ENCODE measurements at regions not wholly inside any gene's neighbourhood (a gene's known extent, or its start where the extent isn't known, plus 50 kb on each side); places are given as distances from the start of the nearest gene placed in this dataset.
"Not testable (repeated sequence)": the region's sequence is repeated elsewhere in the genome, so short reads cannot be mapped to it uniquely, and the experiment has no call there.

- peaks cover 4% of the 10 kb centered on the region for H3K4me1 ChIP-seq (ENCODE audit: control insufficient read depth, low read depth, low read length)
- no peaks in the 10 kb centered on the region for H3K9me3 ChIP-seq (ENCODE audit: control insufficient read depth, low read depth, low read length)
- no peaks in the 10 kb centered on the region for H3K36me3 ChIP-seq (ENCODE audit: control insufficient read depth, low read depth, low read length)
- H3K4me3 ChIP-seq (ENCODE audit: low read length) = no peak overlapping the region
- H3K27ac ChIP-seq (ENCODE audit: low read length) = no peak overlapping the region
- no peak overlapping the region for H3K9ac ChIP-seq (ENCODE audit: low read length)
- H3K27me3 ChIP-seq (ENCODE audit: control insufficient read depth, insufficient read depth, low read length) = no peaks in the 10 kb centered on the region
These were observed 1258.5 kb upstream of the ADGRL2 start for GRCh38 chr1:80542231-80542630.

GRCh38 chr1:80540596-80540995 is 1260.1 kb upstream of the ADGRL2 start:
- Histone ChIP-seq H3K27ac (ENCODE audit: low read length) (no peak overlapping the region), H3K4me3 (ENCODE audit: low read length) (no peak overlapping the region), H3K9me3 (ENCODE audit: control insufficient read depth, low read depth, low read length) (no peaks in the 10 kb centered on the region), H3K4me1 (ENCODE audit: control insufficient read depth, low read depth, low read length) (peaks cover 18% of the 10 kb centered on the region), H3K36me3 (ENCODE audit: control insufficient read depth, low read depth, low read length) (no peaks in the 10 kb centered on the region), H3K9ac (ENCODE audit: low read length) (no peak overlapping the region), H3K27me3 (ENCODE audit: control insufficient read depth, insufficient read depth, low read length) (no peaks in the 10 kb centered on the region)

GRCh38 chr1:80540149-80540548 is 1260.6 kb upstream of the ADGRL2 start:
- Histone ChIP-seq H3K27ac (ENCODE audit: low read length) (no peak overlapping the region), H3K27me3 (ENCODE audit: control insufficient read depth, insufficient read depth, low read length) (no peaks in the 10 kb centered on the region), H3K4me1 (ENCODE audit: control insufficient read depth, low read depth, low read length) (peaks cover 23% of the 10 kb centered on the region), H3K9ac (ENCODE audit: low read length) (no peak overlapping the region), H3K36me3 (ENCODE audit: control insufficient read depth, low read depth, low read length) (no peaks in the 10 kb centered on the region), H3K9me3 (ENCODE audit: control insufficient read depth, low read depth, low read length) (no peaks in the 10 kb centered on the region), H3K4me3 (ENCODE audit: low read length) (no peak overlapping the region)

- not testable (repeated sequence) for H3K4me3 ChIP-seq (ENCODE audit: low read length); H3K27me3 ChIP-seq (ENCODE audit: control insufficient read depth, insufficient read depth, low read length); H3K36me3 ChIP-seq (ENCODE audit: control insufficient read depth, low read depth, low read length); H3K27ac ChIP-seq (ENCODE audit: low read length); H3K9ac ChIP-seq (ENCODE audit: low read length); H3K9me3 ChIP-seq (ENCODE audit: control insufficient read depth, low read depth, low read length)
- H3K4me1 ChIP-seq (ENCODE audit: control insufficient read depth, low read depth, low read length) = peaks cover 31% of the 10 kb centered on the region
These were observed 1261.4 kb upstream of the ADGRL2 start for GRCh38 chr1:80539298-80539697.

- Histone ChIP-seq H3K4me1 (ENCODE audit: control insufficient read depth, low read depth, low read length) (peaks cover 52% of the 10 kb centered on the region), H3K9me3 (ENCODE audit: control insufficient read depth, low read depth, low read length) (no peaks in the 10 kb centered on the region), H3K27me3 (ENCODE audit: control insufficient read depth, insufficient read depth, low read length) (no peaks in the 10 kb centered on the region), H3K9ac (ENCODE audit: low read length) (no peak overlapping the region), H3K27ac (ENCODE audit: low read length) (no peak overlapping the region), H3K36me3 (ENCODE audit: control insufficient read depth, low read depth, low read length) (no peaks in the 10 kb centered on the region), H3K4me3 (ENCODE audit: low read length) (no peak overlapping the region)
These were observed 1264.3 kb upstream of the ADGRL2 start for GRCh38 chr1:80536461-80536860.

GRCh38 chr1:80535466-80535865 is 1265.3 kb upstream of the ADGRL2 start:
- Histone ChIP-seq H3K4me1 (ENCODE audit: control insufficient read depth, low read depth, low read length) (peaks cover 56% of the 10 kb centered on the region), H3K4me3 (ENCODE audit: low read length) (no peak overlapping the region), H3K36me3 (ENCODE audit: control insufficient read depth, low read depth, low read length) (no peaks in the 10 kb centered on the region), H3K9ac (ENCODE audit: low read length) (no peak overlapping the region), H3K27ac (ENCODE audit: low read length) (no peak overlapping the region), H3K27me3 (ENCODE audit: control insufficient read depth, insufficient read depth, low read length) (no peaks in the 10 kb centered on the region), H3K9me3 (ENCODE audit: control insufficient read depth, low read depth, low read length) (no peaks in the 10 kb centered on the region)

GRCh38 chr1:80534606-80535360 is 1266.0 kb upstream of the ADGRL2 start:
- Histone ChIP-seq H3K27me3 (ENCODE audit: control insufficient read depth, insufficient read depth, low read length) (no peaks in the 10 kb centered on the region), H3K9ac (ENCODE audit: low read length) (no peak overlapping the region), H3K27ac (ENCODE audit: low read length) (peak overlapping the region; percentile 10), H3K36me3 (ENCODE audit: control insufficient read depth, low read depth, low read length) (no peaks in the 10 kb centered on the region), H3K9me3 (ENCODE audit: control insufficient read depth, low read depth, low read length) (no peaks in the 10 kb centered on the region), H3K4me3 (ENCODE audit: low read length) (peak overlapping the region; percentile 33), H3K4me1 (ENCODE audit: control insufficient read depth, low read depth, low read length) (peaks cover 56% of the 10 kb centered on the region)

GRCh38 chr1:80533775-80534334 is 1266.9 kb upstream of the ADGRL2 start:
- Histone ChIP-seq H3K4me3 (ENCODE audit: low read length) (peak overlapping the region; percentile 33), H3K27me3 (ENCODE audit: control insufficient read depth, insufficient read depth, low read length) (no peaks in the 10 kb centered on the region), H3K9ac (ENCODE audit: low read length) (peak overlapping the region; percentile 32), H3K9me3 (ENCODE audit: control insufficient read depth, low read depth, low read length) (no peaks in the 10 kb centered on the region), H3K36me3 (ENCODE audit: control insufficient read depth, low read depth, low read length) (no peaks in the 10 kb centered on the region), H3K27ac (ENCODE audit: low read length) (peak overlapping the region; percentile 64), H3K4me1 (ENCODE audit: control insufficient read depth, low read depth, low read length) (peaks cover 56% of the 10 kb centered on the region)

- Histone ChIP-seq H3K9me3 (ENCODE audit: control insufficient read depth, low read depth, low read length) (no peaks in the 10 kb centered on the region), H3K27ac (ENCODE audit: low read length) (peak overlapping the region; percentile 15)
These were observed 1267.6 kb upstream of the ADGRL2 start for GRCh38 chr1:80533093-80533492.

GRCh38 chr1:80531182-80531581 is 1269.6 kb upstream of the ADGRL2 start:
- H3K9me3 ChIP-seq (ENCODE audit: control insufficient read depth, low read depth, low read length) = no peaks in the 10 kb centered on the region

More at GRCh38 chr1:80533093-80533492, 1267.6 kb upstream of the ADGRL2 start:
- Histone ChIP-seq H3K27me3 (ENCODE audit: control insufficient read depth, insufficient read depth, low read length) (no peaks in the 10 kb centered on the region), H3K4me1 (ENCODE audit: control insufficient read depth, low read depth, low read length) (peaks cover 56% of the 10 kb centered on the region), H3K36me3 (ENCODE audit: control insufficient read depth, low read depth, low read length) (no peaks in the 10 kb centered on the region), H3K4me3 (ENCODE audit: low read length) (no peak overlapping the region), H3K9ac (ENCODE audit: low read length) (peak overlapping the region; percentile 32)

GRCh38 chr1:80529546-80529945 is 1271.2 kb upstream of the ADGRL2 start:
- Histone ChIP-seq H3K36me3 (ENCODE audit: control insufficient read depth, low read depth, low read length) (no peaks in the 10 kb centered on the region), H3K9me3 (ENCODE audit: control insufficient read depth, low read depth, low read length) (no peaks in the 10 kb centered on the region), H3K9ac (ENCODE audit: low read length) (no peak overlapping the region), H3K4me3 (ENCODE audit: low read length) (no peak overlapping the region), H3K27ac (ENCODE audit: low read length) (no peak overlapping the region), H3K4me1 (ENCODE audit: control insufficient read depth, low read depth, low read length) (peaks cover 27% of the 10 kb centered on the region), H3K27me3 (ENCODE audit: control insufficient read depth, insufficient read depth, low read length) (no peaks in the 10 kb centered on the region)

More at GRCh38 chr1:80531182-80531581, 1269.6 kb upstream of the ADGRL2 start:
- H3K27ac ChIP-seq (ENCODE audit: low read length) = peak overlapping the region; percentile 47
- H3K4me1 ChIP-seq (ENCODE audit: control insufficient read depth, low read depth, low read length) = peaks cover 42% of the 10 kb centered on the region
- H3K27me3 ChIP-seq (ENCODE audit: control insufficient read depth, insufficient read depth, low read length) = no peaks in the 10 kb centered on the region
- H3K36me3 ChIP-seq (ENCODE audit: control insufficient read depth, low read depth, low read length) = no peaks in the 10 kb centered on the region
- no peak overlapping the region for H3K9ac ChIP-seq (ENCODE audit: low read length)
- no peak overlapping the region for H3K4me3 ChIP-seq (ENCODE audit: low read length)

- H3K27me3 ChIP-seq (ENCODE audit: control insufficient read depth, insufficient read depth, low read length) = no peaks in the 10 kb centered on the region
- no peaks in the 10 kb centered on the region for H3K9me3 ChIP-seq (ENCODE audit: control insufficient read depth, low read depth, low read length)
- no peak overlapping the region for H3K27ac ChIP-seq (ENCODE audit: low read length)
- H3K4me3 ChIP-seq (ENCODE audit: low read length) = no peak overlapping the region
- no peaks in the 10 kb centered on the region for H3K4me1 ChIP-seq (ENCODE audit: control insufficient read depth, low read depth, low read length)
- H3K9ac ChIP-seq (ENCODE audit: low read length) = no peak overlapping the region
- H3K36me3 ChIP-seq (ENCODE audit: control insufficient read depth, low read depth, low read length) = no peaks in the 10 kb centered on the region
These were observed 1276.9 kb upstream of the ADGRL2 start for GRCh38 chr1:80523861-80524260.

Data from iPS-18a (cell line).